T-helper 2 cell treated with Interferon-gamma antibody and Interleukin-4, amounts not matched to agents 5 μg/mL and 100 μg/mL, for 36 hours (primary cell): ENCODE measurements at regions not wholly inside any gene's neighbourhood (a gene's known extent, or its start where the extent isn't known, plus 50 kb on each side); places are given as distances from the start of the nearest gene placed in this dataset.
"Not testable (repeated sequence)": the region's sequence is repeated elsewhere in the genome, so short reads cannot be mapped to it uniquely, and the experiment has no call there.

Source experiments
- DNase-seq: peaks from one replicate; pipeline ENCODE4 v3.0.0; 2021; ENCODE audit warnings: low spot score
- H3K27ac Mint-ChIP-seq: one replicate; pipeline ENCODE4 v1.8.0; 2021; ENCODE audit warnings: mild to moderate bottlenecking, mixed read lengths
- H3K27me3 Mint-ChIP-seq: one replicate; pipeline ENCODE4 v1.8.0; 2021; ENCODE audit warnings: low read depth, mixed read lengths
- H3K36me3 Mint-ChIP-seq: one replicate; pipeline ENCODE4 v1.8.0; 2021; ENCODE audit warnings: low read depth, mixed read lengths
- H3K4me1 Mint-ChIP-seq: one replicate; pipeline ENCODE4 v1.8.0; 2021; ENCODE audit warnings: low read depth, mixed read lengths
- H3K4me3 Mint-ChIP-seq: one replicate; pipeline ENCODE4 v1.8.0; 2022; ENCODE audit warnings: mild to moderate bottlenecking, moderate library complexity, mixed read lengths
- H3K9me3 Mint-ChIP-seq: one replicate; pipeline ENCODE4 v1.8.0; 2021; ENCODE audit warnings: mixed read lengths

- no peaks in the 10 kb centered on the region for H3K36me3 Mint-ChIP-seq
- H3K27ac Mint-ChIP-seq: no peak overlapping the region
- DNase-seq: no peak
- H3K4me3 Mint-ChIP-seq: no peak overlapping the region
- H3K27me3 Mint-ChIP-seq: no peaks in the 10 kb centered on the region
- H3K9me3 Mint-ChIP-seq: no peaks in the 10 kb centered on the region
- no peaks in the 10 kb centered on the region for H3K4me1 Mint-ChIP-seq
These were observed 144.7 kb upstream of the RFLNA start for GRCh38 chr12:124150168-124150567.

GRCh38 chr12:124151583-124151982, 143.3 kb upstream of the RFLNA start:
- H3K36me3 Mint-ChIP-seq: no peaks in the 10 kb centered on the region
- H3K27me3 Mint-ChIP-seq: no peaks in the 10 kb centered on the region
- H3K27ac Mint-ChIP-seq: no peak overlapping the region
- no peak for DNase-seq
- H3K4me3 Mint-ChIP-seq: no peak overlapping the region
- H3K9me3 Mint-ChIP-seq: no peaks in the 10 kb centered on the region
- H3K4me1 Mint-ChIP-seq: no peaks in the 10 kb centered on the region

- Mint-ChIP-seq H3K27me3 (no peaks in the 10 kb centered on the region), H3K4me3 (no peak overlapping the region), H3K36me3 (no peaks in the 10 kb centered on the region), H3K9me3 (no peaks in the 10 kb centered on the region), H3K27ac (no peak overlapping the region), H3K4me1 (no peaks in the 10 kb centered on the region)
- no peak for DNase-seq
These were observed 142.2 kb upstream of the RFLNA start for GRCh38 chr12:124152731-124153130.

GRCh38 chr12:124153392-124153791, 141.5 kb upstream of the RFLNA start:
- Mint-ChIP-seq H3K27me3 (no peaks in the 10 kb centered on the region), H3K36me3 (no peaks in the 10 kb centered on the region)

GRCh38 chr12:124157406-124157805, 137.5 kb upstream of the RFLNA start:
- Mint-ChIP-seq H3K9me3 (no peaks in the 10 kb centered on the region), H3K36me3 (no peaks in the 10 kb centered on the region), H3K4me1 (no peaks in the 10 kb centered on the region), H3K27ac (no peak overlapping the region), H3K4me3 (no peak overlapping the region), H3K27me3 (no peaks in the 10 kb centered on the region)
- DNase-seq: no peak

More at GRCh38 chr12:124153392-124153791, 141.5 kb upstream of the RFLNA start:
- H3K9me3 Mint-ChIP-seq: no peaks in the 10 kb centered on the region
- no peak overlapping the region for H3K4me3 Mint-ChIP-seq
- H3K4me1 Mint-ChIP-seq: no peaks in the 10 kb centered on the region
- H3K27ac Mint-ChIP-seq: no peak overlapping the region
- DNase-seq: no peak

GRCh38 chr12:124159655-124160054, 135.2 kb upstream of the RFLNA start:
- H3K36me3 Mint-ChIP-seq: no peaks in the 10 kb centered on the region
- no peak overlapping the region for H3K27ac Mint-ChIP-seq
- no peaks in the 10 kb centered on the region for H3K27me3 Mint-ChIP-seq
- no peak for DNase-seq
- H3K4me3 Mint-ChIP-seq: no peak overlapping the region
- no peaks in the 10 kb centered on the region for H3K4me1 Mint-ChIP-seq
- no peaks in the 10 kb centered on the region for H3K9me3 Mint-ChIP-seq

- no peak for DNase-seq
- Mint-ChIP-seq H3K9me3 (no peaks in the 10 kb centered on the region), H3K27ac (no peak overlapping the region), H3K4me3 (no peak overlapping the region), H3K36me3 (no peaks in the 10 kb centered on the region), H3K27me3 (no peaks in the 10 kb centered on the region), H3K4me1 (no peaks in the 10 kb centered on the region)
These were observed 134.7 kb upstream of the RFLNA start for GRCh38 chr12:124160097-124160756.

- H3K27ac Mint-ChIP-seq, H3K9me3 Mint-ChIP-seq, H3K27me3 Mint-ChIP-seq, H3K4me1 Mint-ChIP-seq, H3K4me3 Mint-ChIP-seq, H3K36me3 Mint-ChIP-seq, DNase-seq: not testable (repeated sequence)
These were observed 133.5 kb upstream of the RFLNA start for GRCh38 chr12:124161402-124161801.

- Mint-ChIP-seq H3K4me3 (no peak overlapping the region), H3K27ac (no peak overlapping the region), H3K27me3 (no peaks in the 10 kb centered on the region), H3K36me3 (no peaks in the 10 kb centered on the region), H3K9me3 (no peaks in the 10 kb centered on the region), H3K4me1 (no peaks in the 10 kb centered on the region)
- no peak for DNase-seq
These were observed 132.5 kb upstream of the RFLNA start for GRCh38 chr12:124162151-124163110.

GRCh38 chr12:124165695-124166094, 129.2 kb upstream of the RFLNA start:
- H3K27me3 Mint-ChIP-seq: no peaks in the 10 kb centered on the region
- no peaks in the 10 kb centered on the region for H3K9me3 Mint-ChIP-seq
- no peaks in the 10 kb centered on the region for H3K4me1 Mint-ChIP-seq

GRCh38 chr12:124167141-124167540, 127.8 kb upstream of the RFLNA start:
- Mint-ChIP-seq H3K36me3 (no peaks in the 10 kb centered on the region), H3K4me1 (no peaks in the 10 kb centered on the region), H3K9me3 (no peaks in the 10 kb centered on the region), H3K27me3 (no peaks in the 10 kb centered on the region), H3K27ac (no peak overlapping the region), H3K4me3 (no peak overlapping the region)
- DNase-seq: no peak

More at GRCh38 chr12:124165695-124166094, 129.2 kb upstream of the RFLNA start:
- no peak for DNase-seq
- H3K27ac Mint-ChIP-seq: no peak overlapping the region
- no peak overlapping the region for H3K4me3 Mint-ChIP-seq
- H3K36me3 Mint-ChIP-seq: no peaks in the 10 kb centered on the region

GRCh38 chr12:124168016-124168786, 126.7 kb upstream of the RFLNA start:
- Mint-ChIP-seq H3K4me3 (no peak overlapping the region), H3K27me3 (no peaks in the 10 kb centered on the region), H3K4me1 (no peaks in the 10 kb centered on the region), H3K27ac (no peak overlapping the region), H3K9me3 (no peaks in the 10 kb centered on the region), H3K36me3 (no peaks in the 10 kb centered on the region)
- DNase-seq: no peak

GRCh38 chr12:124169577-124170284, 125.2 kb upstream of the RFLNA start:
- Mint-ChIP-seq H3K9me3 (no peaks in the 10 kb centered on the region), H3K4me1 (no peaks in the 10 kb centered on the region), H3K27me3 (no peaks in the 10 kb centered on the region), H3K4me3 (no peak overlapping the region), H3K36me3 (no peaks in the 10 kb centered on the region), H3K27ac (no peak overlapping the region)
- no peak for DNase-seq
